HT1080 (cell line): ENCODE measurements at regions not wholly inside any gene's neighbourhood (a gene's known extent, or its start where the extent isn't known, plus 50 kb on each side); places are given as distances from the start of the nearest gene placed in this dataset.
A peak's percentile ranks its signal among the peaks of the same experiment; 100 is the strongest.

Source experiments
- DNase-seq: peaks from one replicate; pipeline ENCODE4 v3.0.0-alpha.2; 2015; ENCODE audit warnings: low read depth

DNA sequence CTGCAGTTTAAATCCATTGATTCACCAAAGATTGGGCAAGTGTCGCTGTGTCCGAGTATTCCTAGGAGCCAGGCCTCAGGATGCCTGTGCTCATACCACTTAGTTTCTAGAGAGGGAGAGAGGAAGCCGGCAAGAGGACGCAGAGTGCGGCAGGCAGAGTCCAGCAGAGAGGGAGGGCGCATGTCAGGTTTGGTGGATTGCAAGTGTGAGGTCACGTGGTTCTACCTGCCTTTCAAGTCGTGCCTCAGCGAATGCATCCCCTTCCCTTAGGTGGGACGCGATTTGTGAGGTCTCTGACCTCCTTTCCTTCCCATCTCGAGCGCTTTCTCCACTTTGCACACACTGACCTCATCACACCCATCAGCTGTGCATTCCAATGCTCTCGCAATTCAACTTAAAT, 188.1 kb downstream of the TMEM18 start:
- no peak for DNase-seq

DNA sequence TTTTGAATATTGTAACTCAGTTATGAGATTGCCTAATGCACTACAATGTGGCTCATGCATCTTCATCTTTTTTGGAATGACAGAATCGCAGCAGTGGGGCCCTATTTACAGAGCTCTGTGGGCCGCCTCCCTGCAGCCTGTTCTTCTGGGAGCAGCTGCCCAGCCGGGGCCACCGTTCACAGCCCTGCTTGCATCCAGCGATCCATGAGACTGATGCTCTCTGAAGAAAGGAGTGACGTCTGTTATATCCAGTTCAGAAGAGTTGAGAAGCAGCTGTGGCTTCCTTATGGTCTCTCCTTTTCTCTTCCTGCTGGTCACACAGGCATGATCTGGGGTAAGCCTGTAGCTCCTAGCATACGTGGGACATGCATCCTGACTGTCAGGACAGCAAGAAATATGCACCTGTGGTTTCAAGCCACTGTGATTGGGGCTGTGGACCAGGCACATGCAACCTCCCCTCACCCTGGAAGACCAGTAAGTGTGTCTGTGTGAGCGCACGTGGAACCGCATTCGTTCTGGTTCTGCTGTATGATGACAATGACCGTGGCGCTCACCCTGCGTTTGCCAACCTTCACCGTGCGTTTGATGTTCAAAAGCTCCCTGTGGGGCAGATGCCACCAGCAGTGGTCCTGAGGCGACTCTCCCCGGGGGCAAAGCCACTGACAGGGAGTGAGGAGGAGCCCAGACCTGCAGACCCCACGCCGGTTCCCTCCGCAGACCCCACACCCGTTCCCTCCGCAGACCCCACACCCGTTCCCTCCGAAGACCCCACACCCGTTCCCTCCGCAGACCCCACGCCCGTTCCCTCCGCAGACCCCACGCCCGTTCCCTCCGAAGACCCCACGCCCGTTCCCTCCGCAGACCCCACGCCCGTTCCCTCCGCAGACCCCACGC, 189.8 kb downstream of the TMEM18 start:
- no peak for DNase-seq

DNA sequence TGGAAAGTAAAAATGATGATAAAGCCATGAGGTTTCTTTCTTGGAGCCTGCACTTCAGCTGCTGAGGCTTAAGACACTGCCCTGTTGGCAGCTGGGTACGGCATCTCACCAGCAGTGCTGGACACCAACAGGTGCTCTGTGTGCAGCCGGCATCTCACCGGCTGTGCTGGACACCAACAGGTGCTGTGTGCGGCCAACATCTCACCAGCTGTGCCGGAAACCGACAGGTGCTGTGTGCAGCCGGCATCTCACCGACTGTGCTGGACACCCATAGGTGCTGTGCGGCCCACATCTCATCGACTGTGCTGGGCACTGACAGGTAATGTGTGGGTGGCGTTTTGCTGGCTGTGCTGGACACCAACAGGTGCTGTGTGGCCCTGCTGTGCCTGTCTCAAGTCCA, 190.8 kb downstream of the TMEM18 start:
- no peak for DNase-seq

DNA sequence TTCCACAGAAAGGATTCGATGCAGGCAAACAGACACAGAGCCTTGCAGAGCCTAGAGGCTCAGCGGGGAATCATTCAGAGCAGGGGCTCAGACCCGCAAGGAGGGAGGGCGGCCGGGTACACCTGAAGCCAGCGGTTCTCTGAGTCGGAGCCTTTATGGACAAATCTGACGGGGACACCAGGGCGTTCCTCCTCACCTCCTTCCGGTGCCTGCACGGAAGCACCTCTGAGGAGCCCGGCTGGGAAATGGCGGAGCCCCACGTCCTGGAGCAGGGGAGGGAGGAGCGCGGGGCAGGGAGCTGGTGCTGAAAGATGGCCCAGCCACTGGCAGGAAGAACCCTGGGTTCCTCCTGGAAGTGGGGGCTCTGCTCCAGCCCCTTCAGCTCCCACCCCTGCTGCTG, 193.5 kb upstream of the ALKAL2 start:
- no peak for DNase-seq

DNA sequence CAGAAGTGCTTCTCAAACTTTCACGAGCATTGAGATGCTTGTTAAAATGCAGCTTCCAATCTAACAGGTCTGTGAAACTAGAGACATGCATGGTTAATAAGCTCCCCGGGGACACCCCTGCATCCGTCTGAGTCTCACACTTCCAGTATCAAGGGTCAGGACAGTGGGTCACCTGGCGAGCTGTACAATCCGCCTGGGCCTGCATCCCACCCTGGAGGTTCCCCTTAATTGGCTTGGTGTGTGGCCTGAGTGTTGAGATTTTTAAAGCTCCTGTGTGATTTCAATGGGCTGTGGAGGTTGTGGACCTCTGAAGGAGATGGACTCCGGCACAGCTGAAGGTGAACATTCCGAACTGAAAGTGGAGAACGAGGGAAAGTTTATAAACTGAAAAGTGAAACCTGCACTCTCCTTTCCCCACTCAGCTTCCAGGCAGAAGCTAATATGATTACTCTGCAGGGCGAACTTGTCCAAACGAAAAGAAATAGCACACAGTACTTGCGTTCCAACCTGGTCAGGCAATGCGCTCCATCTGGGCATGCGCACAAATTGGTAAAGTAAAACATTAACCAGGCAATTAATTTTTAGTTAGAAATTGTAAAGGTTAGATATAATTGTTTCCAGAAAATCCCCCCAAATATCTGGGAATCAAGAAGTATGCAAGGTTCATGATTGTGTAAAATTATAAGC, 191.7 kb upstream of the ALKAL2 start:
- no peak for DNase-seq

DNA sequence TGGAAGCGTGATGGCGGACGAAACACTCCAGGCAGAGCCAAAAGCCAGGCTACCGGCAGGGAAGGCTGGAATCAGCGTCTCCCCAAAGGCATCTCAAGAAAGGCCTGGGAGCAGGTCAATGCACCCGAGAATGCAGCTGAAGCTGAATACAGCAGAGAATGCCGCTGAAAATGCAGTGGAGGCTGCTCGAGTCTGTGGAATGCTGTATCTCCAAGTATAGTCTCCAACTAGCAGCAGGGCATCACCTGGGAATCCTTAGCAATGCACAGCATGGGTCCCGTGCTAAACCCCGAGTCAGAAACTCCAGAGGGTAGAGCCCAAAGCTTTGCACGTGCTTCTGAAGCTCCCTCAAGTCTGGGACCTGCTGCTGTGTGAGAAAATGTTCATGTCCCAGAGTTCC, 191.1 kb upstream of the ALKAL2 start:
- no peak for DNase-seq

DNA sequence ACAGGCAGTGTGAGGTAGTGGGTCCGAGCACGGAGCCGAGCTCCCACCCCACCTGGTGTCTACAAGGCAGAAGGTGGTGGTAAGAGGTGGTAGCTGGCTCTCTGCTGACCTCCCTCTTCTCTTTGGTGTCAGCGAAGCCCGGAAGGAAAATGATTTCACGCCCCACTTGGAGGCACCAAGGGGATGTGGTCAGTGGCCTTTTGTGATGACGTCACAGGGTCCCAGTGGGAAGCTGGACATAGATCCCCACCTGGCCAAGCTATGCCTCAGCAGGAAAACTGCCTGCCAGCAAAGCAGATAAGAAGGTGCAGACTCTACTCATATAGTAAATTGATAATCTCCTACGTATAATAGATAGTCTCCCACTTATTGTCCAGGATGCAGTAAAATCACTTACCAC, 183.7 kb upstream of the ALKAL2 start:
- DNase-seq = peak; percentile 14

DNA sequence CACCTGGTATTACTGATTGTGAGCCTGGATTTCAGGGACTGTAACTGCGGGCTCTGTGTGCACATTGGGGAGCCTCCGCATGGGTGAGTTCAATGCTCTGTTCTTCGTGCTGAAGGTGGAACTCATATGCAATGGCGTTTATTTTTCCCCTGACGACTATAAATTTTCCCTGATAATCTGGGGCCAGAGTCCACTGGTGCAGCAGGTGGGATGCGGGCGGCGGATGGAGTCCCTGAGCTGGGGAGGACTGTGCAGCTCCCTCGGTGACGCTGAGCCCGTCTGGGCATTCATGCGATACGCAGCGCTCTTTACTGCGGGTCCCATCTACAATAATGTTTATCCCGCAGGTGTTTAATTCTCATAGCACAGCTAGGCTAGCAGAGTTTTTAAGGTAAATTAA, 181.6 kb upstream of the ALKAL2 start:
- no peak for DNase-seq

DNA sequence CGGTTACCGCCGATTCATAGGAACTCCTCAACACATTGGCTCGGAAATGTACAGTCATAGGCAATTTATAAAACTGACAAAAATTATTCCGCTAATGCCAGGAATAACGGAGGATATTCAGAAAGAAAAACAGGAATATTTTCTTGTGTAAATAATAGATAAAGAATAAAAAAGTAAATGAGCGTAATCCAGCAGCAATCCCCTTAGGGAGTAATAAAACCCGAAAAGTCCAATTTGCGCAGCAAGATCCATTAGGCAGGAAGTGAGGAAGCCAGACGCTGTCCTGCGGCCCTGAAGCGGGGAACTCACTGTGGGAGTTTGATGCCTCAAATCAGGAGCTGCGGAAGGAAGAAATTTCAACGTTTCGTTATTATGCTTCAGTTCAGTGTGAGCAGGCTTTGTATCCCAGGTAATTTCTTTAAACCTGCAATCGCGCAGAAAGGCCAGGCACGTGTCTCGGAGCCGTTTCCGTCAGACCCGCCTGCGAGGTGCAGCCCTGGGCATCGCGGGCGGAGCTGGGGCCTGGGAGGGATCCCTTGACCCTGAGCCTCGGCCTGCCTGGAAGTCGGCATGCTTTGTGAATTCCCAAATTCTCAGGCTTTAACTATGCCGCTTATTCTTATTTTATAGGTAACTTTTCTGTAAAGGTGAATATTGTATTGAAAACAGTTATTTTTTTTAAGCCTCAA, 180.9 kb upstream of the ALKAL2 start:
- DNase-seq = no peak

DNA sequence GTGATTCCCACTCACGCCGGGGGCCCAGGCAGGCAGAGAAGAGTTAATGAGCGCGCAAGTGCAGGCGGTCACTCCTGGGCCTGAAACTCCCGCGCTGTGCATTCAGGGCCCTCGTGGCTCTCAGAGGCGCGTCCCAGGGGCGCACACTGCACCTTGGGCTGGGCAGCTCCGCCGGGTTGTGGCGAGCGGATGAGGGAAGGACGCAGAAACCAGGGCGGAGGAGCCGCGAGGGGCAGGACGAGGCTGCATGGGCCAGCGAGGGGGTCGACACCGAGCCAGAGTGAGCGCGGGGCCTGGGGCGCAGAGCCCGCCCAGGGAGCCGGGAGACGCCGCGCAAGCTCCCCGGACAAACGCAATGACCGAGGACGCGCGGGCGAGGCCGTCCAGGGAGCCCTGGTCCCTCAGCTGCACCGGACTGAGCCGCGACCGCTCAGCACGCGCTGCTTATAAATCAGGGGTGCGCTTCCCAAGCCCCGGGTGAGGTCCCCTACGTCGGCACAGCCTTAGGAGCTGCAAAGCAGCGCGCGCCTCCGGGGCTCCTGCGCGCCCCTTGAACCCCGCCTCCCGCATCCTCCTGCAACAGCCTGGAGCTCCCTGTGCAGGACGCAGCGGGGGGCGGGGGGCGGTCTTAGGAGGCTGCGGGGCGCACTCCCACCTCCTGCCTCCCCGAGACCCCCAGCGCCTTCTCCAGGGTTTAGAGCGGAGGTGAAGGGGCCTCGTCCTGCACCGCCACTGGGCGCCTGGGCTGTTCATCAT, 180.2 kb upstream of the ALKAL2 start:
- no peak for DNase-seq

DNA sequence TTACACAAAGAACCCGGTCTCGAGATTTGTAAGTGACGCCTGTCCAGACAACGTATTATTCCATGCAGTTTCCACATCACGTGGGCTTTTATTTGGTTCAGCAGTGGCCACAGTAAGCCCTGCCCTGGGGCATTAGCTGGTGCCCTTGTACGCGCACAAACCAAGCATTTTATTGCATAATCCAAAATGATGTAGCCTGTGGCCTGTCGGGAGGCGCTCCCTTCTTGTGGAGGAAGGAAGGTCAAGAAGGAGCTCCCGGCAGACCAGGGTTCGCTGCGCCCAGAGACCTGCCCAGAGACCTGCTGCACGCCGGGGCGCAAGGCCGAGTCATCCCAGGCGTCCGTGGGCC, 179.6 kb upstream of the ALKAL2 start:
- DNase-seq = no peak

DNA sequence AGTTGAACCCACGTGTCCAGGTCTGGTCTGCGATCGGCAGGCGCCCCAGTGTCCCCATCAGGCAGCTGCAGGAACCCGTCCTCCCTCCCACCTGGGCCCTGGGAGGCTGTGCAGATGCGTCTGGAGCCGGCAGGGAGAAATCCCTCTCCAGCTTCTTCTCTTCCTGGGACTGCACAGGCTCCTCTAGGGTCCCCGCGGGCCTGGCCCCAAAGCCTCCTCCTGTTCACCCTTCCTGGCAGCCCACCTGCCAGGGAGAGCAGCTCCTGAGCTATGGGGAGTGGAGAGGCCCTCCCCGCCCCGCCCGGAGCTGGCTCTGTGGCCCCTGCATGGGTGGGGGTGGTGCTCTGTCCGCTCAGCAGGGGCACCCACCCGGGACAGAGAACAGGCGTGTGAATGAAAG, 179.2 kb upstream of the ALKAL2 start:
- no peak for DNase-seq

DNA sequence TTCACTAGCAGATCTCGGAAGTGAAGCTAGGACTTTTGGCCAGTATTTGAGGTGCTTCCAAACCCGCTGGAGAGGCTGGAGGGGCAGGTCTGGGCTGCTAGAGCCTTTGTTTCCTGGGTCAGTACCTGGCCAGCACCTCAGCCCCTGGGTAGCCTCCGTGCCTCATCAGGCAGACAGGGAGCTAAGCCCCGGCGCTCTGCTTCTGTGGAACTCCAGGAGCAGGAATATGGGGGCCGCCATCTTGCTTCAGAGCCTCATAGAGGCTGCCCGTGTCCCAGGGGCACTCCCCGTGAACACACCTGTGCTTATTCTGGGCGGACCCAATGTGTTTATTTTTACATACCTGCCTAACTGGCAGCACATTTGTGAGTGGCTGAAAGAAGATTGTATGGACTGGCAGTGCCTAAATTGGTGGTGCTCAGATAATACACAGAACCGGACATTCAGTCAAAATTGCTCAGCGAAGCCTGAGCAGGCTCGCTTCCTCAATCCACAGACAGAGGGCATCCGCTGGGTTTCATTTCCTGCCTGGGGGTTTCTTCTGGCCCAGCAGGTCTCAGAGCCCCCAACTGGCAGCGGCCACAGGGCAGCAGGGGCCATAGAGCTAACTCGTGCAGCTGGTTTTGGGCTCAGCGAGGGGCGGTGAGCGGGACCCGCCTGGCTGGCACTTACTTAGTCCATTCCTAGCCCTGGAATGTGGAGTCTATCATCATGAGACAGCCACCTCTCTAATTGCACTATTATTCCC, 176.8 kb upstream of the ALKAL2 start:
- no peak for DNase-seq

DNA sequence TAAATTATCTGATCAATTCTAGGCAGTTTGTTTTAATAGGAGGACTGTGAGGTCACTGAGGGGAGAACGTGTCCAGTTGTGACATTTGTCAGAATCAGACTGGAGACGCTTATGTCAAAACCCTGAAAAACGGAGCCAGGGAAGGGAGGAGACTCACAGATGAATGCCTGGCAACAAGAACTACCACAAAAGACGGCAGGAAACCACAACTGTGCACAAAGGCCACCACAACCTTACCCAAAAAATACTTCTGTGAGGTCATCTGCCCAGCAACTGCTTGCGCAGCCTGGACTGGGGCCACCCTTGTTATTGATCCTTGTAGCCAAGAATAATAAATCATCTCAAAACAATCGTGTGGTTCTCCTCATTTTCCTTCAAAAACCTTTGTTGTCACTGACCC, 173.0 kb upstream of the ALKAL2 start:
- peak; percentile 53 for DNase-seq

DNA sequence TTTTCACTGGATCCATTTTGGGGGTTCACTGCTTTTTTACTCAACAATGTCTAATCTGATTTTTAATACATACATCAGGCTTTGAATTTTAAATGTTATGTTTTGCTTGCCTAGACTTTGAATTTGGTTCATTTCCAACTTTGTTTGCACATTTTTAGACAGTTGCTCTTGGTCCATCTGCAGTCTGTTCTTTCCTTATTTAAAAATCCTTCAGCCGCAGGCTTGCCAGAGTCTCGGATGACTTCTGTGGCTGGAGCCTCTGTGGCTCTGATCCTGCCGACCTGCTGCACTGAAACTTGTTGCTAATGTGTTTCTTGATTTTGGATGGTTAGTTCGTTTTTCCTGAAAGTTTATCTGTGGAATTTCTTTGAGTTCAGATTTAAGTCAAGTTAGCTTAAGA, 172.0 kb upstream of the ALKAL2 start:
- DNase-seq = no peak

DNA sequence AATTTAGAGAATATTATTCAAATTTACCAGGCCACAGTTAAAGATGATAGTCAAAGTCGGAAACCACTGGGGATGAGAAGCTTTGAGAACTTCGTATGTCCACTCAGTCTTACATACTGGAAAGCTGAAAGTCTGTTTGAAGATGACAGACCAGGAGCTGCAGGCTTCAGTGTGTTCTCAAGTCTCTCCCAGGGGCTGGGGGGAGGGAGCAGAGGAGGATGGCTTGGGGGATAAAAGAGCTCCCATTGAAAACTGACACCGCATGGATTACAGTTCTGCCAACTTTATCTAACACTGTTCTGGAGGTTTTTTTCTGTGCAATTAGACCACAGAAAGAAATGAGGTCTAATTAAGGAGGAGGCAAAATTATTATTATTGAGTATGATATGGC, 170.5 kb upstream of the ALKAL2 start:
- DNase-seq = no peak

DNA sequence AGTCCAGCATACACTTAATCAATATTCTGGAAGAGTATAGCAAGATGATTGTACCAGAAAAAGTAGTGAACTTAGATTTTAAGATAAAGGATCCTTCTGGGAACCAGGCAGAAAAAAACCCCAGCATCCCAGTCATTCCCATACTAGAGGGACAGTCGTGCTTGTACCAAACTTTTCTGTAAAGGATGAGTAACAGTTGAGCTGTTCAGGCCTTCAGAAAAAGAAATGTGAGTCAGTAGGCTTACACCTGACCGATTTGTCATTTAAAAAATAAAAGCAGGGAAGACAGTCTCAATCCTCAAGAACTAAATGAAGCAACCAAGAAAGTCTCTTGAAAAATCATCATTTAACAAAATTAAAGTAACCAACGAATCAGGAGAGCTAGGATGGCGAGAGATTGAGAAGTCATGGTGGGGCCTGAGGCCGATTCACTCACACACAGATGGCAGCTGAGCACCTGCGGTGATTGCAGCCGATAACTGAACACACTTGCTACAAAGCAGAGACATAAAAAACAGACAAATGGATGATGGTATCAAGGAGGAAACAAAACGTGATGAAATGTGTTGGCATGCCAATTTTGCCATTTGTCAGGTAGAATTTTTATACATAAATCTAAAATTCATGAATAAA, 170.0 kb upstream of the ALKAL2 start:
- DNase-seq = peak; percentile 50

DNA sequence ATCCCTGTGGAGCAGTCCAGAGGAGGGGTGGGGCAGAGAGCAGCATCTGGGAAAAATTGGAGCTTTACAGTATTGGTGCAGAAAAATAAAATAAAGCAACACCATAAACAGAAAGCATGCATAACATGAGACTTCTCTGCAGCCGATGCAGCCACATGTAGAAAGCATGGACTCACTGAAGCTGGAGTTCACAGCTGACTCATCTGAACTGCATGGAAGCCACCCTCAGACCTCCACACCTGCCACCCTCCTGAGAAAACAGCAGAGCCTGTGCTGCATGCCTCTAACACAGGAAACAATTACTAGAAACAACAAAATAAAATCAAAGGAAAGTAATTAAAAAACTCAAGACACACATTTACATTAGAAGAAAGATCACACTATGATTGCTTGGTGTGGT, 169.4 kb upstream of the ALKAL2 start:
- DNase-seq = no peak

DNA sequence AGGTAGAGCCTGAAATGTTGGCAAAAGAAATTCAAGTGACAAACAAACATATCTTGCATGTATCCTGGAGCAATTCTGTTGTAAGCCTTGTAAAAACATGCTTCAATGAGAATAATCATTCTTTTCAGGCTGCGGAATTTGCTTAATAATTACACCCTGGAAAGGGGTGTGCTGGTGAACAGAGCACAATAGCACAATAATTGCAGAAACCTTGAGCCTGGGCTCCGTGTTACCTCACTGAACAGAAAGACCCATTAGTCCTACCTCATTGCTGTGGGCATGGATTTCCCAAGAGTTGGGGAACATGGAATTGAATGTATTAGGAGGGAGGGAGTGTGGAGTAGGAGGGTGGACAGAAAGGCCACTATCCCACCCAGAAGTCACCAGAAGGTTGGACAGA, 168.0 kb upstream of the ALKAL2 start:
- no peak for DNase-seq

DNA sequence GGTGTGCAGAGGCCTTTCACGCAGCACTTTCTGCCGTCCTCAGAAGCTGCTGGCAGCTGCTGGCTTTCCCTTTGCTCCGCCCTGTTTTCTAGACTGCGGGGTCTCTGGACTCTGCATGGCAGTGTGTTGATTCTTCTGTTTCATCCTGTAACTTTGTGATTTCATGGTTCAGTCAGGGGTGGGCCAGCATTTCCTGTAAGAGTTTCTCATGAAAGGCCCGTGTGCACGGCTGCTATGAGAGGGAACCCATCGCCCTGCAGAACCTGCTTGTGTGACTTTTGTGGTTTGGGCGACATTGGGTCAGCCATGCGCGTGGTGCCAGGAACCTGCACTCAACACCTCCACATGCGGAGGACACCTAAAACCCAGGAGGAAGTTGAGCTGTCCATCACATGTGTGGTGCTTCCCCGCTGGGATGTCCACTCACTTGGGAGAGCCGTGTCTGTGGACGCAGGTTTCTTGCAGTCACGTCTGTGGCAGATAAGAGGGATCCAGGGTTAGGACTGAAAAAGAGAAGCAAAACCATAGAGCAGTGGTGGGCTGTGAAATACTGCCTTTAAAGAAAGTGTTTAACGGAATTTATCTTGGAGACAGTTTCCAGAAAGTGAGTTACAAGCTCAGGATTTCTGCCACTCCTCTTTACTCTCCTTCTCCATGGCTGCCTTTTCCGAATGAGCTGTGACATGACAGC, 167.3 kb upstream of the ALKAL2 start:
- no peak for DNase-seq
